ENCODE measurements at regions not wholly inside any gene's neighbourhood (a gene's known extent, or its start where the extent isn't known, plus 50 kb on each side); places are given as distances from the start of the nearest gene placed in this dataset.

DNA sequence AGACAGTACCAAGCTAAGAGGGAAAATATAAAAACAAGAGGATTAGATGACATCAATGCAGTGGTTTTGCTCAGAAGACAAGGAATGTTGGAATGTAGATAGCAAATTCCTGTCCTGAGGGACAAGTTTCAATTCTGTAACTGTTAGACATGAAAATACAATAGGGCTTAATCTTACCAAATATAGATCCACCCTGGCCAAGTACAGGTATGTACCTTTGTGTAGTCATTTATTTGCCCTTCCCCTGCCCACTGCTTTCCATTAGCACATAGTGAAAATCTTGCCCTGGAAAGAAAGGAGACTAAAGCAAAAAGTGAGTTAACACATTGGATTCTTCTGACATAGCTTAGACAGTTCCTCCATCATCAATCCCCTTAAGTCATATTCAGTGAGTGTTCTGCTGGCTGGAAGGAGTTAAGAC, 389.0 kb upstream of the THBS1 start:
- no peak; a peak in 2 of 6 replicates for ATAC-seq
- TF ChIP-seq PHF8 (IDR thresholded peaks at IDR 0.05; ENCODE audit: borderline replicate concordance, low read depth), result no peak
- no peak for TF ChIP-seq MAX (IDR thresholded peaks at IDR 0.05)
- no peak for TF ChIP-seq KDM1A (IDR thresholded peaks at IDR 0.05; ENCODE audit: low read depth)
- no peak for TF ChIP-seq ELK1 (IDR thresholded peaks at IDR 0.05; ENCODE audit: low read depth, low read length)
- TF ChIP-seq CHD2 (IDR thresholded peaks at IDR 0.05; ENCODE audit: low read length, partially characterized antibody), result no peak
- no peak for TF ChIP-seq FOSB (CRISPR knock-in tag; IDR thresholded peaks at IDR 0.05)
- no peak for TF ChIP-seq CBX2 (IDR thresholded peaks at IDR 0.05; ENCODE audit: borderline replicate concordance, low read depth)
- POLR2A ChIA-PET, result no interaction called here

GRCh38 chr15:39192351-39192750, 388.5 kb upstream of the THBS1 start:
- POLR2A ChIA-PET, result no interaction called here
- no peak for FAIRE-seq

More for the DNA sequence above, 389.0 kb upstream of the THBS1 start:
- CTCF ChIA-PET, result interaction anchor here (4.8 to 5.9 kb wide), 2 partner anchors 20 to 388 kb away, joined by 19 to 21 read pairs; partner anchors contain the start of gene THBS1
- Histone ChIP-seq H3K4me2 (peak overlapping the region; percentile 41), H3K9me3 (no peaks in the 10 kb centered on the region; the same call in 1 of the 3 replicates), H3K27ac (peak overlapping the region; percentile 56 to 78), H3K4me3 (no peak overlapping the region), H3K4me1 (peaks cover 72% of the 10 kb centered on the region)
- FAIRE-seq (no peak), DNase-seq (ENCODE audit: low read depth in 1 of 2, low spot score in 1 of 2) (peak in 1 of 2 experiments; percentile 16)

DNA sequence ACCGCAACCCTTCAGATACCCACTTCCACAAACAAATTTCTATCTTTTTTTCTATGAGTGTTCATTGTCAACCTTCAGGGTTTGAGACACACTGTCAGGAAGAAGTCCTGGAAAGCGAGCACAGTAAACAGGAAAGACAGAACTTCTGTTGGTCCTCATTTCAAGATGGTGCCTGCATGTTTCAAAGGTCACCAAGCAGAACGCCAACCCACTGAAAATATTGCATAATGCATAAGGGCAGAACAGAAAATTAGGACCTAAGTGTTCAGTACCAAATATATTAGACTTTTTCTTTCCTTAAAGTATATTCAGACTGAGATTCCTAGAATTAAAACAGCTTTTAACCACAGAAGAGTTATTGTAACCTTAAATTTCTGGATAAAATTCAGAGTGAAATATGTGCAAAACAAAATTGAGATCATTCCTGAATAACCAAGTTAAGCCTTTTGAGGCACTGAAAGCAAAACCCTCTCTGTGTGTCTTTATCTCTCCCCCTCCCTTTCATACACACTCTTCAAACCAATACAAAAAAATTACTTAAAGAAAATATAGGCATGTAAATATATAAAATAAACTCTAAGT, 387.8 kb upstream of the THBS1 start:
- ChIA-PET CTCF (interaction anchor here (1.2 to 1.3 kb wide), 2 partner anchors 21 to 387 kb away, joined by 3 to 7 read pairs; no protein-coding TSS in a partner anchor), POLR2A (no interaction called here)
- Histone ChIP-seq H3K4me1 (peaks cover 75% of the 10 kb centered on the region), H3K9me3 (no peaks in the 10 kb centered on the region; the same call in 2 of the 3 replicates), H3K27ac (peak overlapping the region; percentile 78 to 83; a peak in 4 of 6 replicates), H3K4me2 (no peak overlapping the region), H3K4me3 (no peak overlapping the region)
- FAIRE-seq, result no peak
- DNase-seq (ENCODE audit: low read depth in 1 of 2, low spot score in 1 of 2), result no peak
- no peak for ATAC-seq
- 90% methylated on average over 3 of the region's 3 CpGs for WGBS (ENCODE audit: missing lambda C conversion rate)
- TF ChIP-seq FOSL2 (IDR thresholded peaks at IDR 0.05), result no peak
- no peak for TF ChIP-seq FOSL2 (CRISPR knock-in tag; IDR thresholded peaks at IDR 0.05)
- no peak for TF ChIP-seq JUN (IDR thresholded peaks at IDR 0.05)
- TF ChIP-seq CHD2 (IDR thresholded peaks at IDR 0.05; ENCODE audit: low read length, partially characterized antibody), result no peak
- TF ChIP-seq EHF (CRISPR knock-in tag; IDR thresholded peaks at IDR 0.05), result no peak
- TF ChIP-seq MAFK (IDR thresholded peaks at IDR 0.05; ENCODE audit: partially characterized antibody), result no peak
- TF ChIP-seq POLR2A (IDR thresholded peaks at IDR 0.05; ENCODE audit: low read length), result no peak
- TF ChIP-seq, protein P1, sequence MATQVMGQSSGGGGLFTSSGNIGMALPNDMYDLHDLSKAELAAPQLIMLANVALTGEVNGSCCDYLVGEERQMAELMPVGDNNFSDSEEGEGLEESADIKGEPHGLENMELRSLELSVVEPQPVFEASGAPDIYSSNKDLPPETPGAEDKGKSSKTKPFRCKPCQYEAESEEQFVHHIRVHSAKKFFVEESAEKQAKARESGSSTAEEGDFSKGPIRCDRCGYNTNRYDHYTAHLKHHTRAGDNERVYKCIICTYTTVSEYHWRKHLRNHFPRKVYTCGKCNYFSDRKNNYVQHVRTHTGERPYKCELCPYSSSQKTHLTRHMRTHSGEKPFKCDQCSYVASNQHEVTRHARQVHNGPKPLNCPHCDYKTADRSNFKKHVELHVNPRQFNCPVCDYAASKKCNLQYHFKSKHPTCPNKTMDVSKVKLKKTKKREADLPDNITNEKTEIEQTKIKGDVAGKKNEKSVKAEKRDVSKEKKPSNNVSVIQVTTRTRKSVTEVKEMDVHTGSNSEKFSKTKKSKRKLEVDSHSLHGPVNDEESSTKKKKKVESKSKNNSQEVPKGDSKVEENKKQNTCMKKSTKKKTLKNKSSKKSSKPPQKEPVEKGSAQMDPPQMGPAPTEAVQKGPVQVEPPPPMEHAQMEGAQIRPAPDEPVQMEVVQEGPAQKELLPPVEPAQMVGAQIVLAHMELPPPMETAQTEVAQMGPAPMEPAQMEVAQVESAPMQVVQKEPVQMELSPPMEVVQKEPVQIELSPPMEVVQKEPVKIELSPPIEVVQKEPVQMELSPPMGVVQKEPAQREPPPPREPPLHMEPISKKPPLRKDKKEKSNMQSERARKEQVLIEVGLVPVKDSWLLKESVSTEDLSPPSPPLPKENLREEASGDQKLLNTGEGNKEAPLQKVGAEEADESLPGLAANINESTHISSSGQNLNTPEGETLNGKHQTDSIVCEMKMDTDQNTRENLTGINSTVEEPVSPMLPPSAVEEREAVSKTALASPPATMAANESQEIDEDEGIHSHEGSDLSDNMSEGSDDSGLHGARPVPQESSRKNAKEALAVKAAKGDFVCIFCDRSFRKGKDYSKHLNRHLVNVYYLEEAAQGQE (IDR thresholded peaks at IDR 0.05), result no peak
- TF ChIP-seq, protein P2, sequence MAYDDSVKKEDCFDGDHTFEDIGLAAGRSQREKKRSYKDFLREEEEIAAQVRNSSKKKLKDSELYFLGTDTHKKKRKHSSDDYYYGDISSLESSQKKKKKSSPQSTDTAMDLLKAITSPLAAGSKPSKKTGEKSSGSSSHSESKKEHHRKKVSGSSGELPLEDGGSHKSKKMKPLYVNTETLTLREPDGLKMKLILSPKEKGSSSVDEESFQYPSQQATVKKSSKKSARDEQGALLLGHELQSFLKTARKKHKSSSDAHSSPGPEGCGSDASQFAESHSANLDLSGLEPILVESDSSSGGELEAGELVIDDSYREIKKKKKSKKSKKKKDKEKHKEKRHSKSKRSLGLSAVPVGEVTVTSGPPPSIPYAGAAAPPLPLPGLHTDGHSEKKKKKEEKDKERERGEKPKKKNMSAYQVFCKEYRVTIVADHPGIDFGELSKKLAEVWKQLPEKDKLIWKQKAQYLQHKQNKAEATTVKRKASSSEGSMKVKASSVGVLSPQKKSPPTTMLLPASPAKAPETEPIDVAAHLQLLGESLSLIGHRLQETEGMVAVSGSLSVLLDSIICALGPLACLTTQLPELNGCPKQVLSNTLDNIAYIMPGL (CRISPR knock-in tag; IDR thresholded peaks at IDR 0.05; ENCODE audit: borderline replicate concordance), result no peak
- TF ChIP-seq MAX (IDR thresholded peaks at IDR 0.05), result no peak
- TF ChIP-seq HOXB13 (CRISPR knock-in tag; IDR thresholded peaks at IDR 0.05; ENCODE audit: low read depth), result no peak
- no peak for TF ChIP-seq JUNB (IDR thresholded peaks at IDR 0.05)
- no peak for TF ChIP-seq TP53 (CRISPR knock-in tag; IDR thresholded peaks at IDR 0.05)
- no peak for TF ChIP-seq ZC3H11A (IDR thresholded peaks at IDR 0.05)

More at GRCh38 chr15:39192351-39192750, 388.5 kb upstream of the THBS1 start:
- no peak for DNase-seq (ENCODE audit: low read depth in 1 of 2, low spot score in 1 of 2)
- H3K27ac ChIP-seq, result peak overlapping the region; percentile 56 to 78
- peaks cover 72% of the 10 kb centered on the region for H3K4me1 ChIP-seq
- CTCF ChIA-PET, result interaction anchor here (5.9 kb wide), 1 partner anchor 20 kb away, joined by 21 read pairs; no protein-coding TSS in a partner anchor
- H3K4me3 ChIP-seq, result no peak overlapping the region
- 78% methylated on average over 3 of the region's 3 CpGs for WGBS (ENCODE audit: missing lambda C conversion rate)
- no peak for TF ChIP-seq CTCF (IDR thresholded peaks at IDR 0.05)
- TF ChIP-seq CBX2 (IDR thresholded peaks at IDR 0.05; ENCODE audit: borderline replicate concordance, low read depth), result no peak
- no peak for TF ChIP-seq ZNF302 (CRISPR knock-in tag; IDR thresholded peaks at IDR 0.05)
- no peak for ATAC-seq
- no peaks in the 10 kb centered on the region; the same call in 1 of the 3 replicates for H3K9me3 ChIP-seq
- H3K4me2 ChIP-seq, result peak overlapping the region; percentile 41; the same call in 1 of the 3 replicates

Measured in A549 (cell line).